Testis (tissue), 2 donors: ENCODE measurements at regions not wholly inside any gene's neighbourhood (a gene's known extent, or its start where the extent isn't known, plus 50 kb on each side); places are given as distances from the start of the nearest gene placed in this dataset.
"Not testable (repeated sequence)": the region's sequence is repeated elsewhere in the genome, so short reads cannot be mapped to it uniquely, and the experiment has no call there.

Experiments used
- DNase-seq: peaks from one replicate; pipeline ENCODE4 v3.0.0-alpha.2; 2019
- H3K27ac ChIP-seq, 2 donors: fragments of 200-600 bp; sonication (generic); one replicate each; pipeline ENCODE4 v1.5.1; 2019
- H3K27me3 ChIP-seq: fragments of 200-600 bp; sonication (generic); one replicate; pipeline ENCODE4 v1.5.1; 2019
- H3K36me3 ChIP-seq: fragments of 200-600 bp; sonication (generic); one replicate; pipeline ENCODE4 v1.5.1; 2017; ENCODE audit warnings: low read depth; ENCODE audit errors: missing control alignments
- H3K4me1 ChIP-seq: fragments of 200-600 bp; sonication (generic); one replicate; pipeline ENCODE4 v1.5.1; 2019
- H3K4me3 ChIP-seq, 2 donors: fragments of 200-600 bp; sonication (generic); one replicate each; pipeline ENCODE4 v1.5.1; 2017 to 2019
- H3K9me3 ChIP-seq: fragments of 200-600 bp; sonication (generic); one replicate; pipeline ENCODE4 v1.5.1; 2017
- POLR2A ChIP-seq: fragments of 450-650 bp; IDR thresholded peaks from one replicate; pipeline ENCODE4 v1.6.1; 2017; ENCODE audit warnings: antibody characterized with exemption, mild to moderate bottlenecking, moderate library complexity
- WGBS, 2 donors: methylation state at CpG; one replicate each; pipeline ENCODE4 v1.1.5; 2018; 5-methylcytosine and 5-hydroxymethylcytosine counted together
- intact Hi-C: fragments of 100-400 bp; cut with DNase I; formaldehyde crosslinking; loops from one replicate; pipeline ENCODE4 v1.15.1; 2023; ENCODE audit warnings: low total_unique reads
- TF ChIP-seq, protein P1 (sequence below), 3 experiments: fragments of 450-650 bp in 2 of 3; fragments of 200-600 bp in 1 of 3; sonication (generic) in 1 of 3; IDR thresholded peaks; one replicate each; pipeline ENCODE4 v1.5.1; 2016 to 2019; ENCODE audit warnings: antibody characterized with exemption in 3 of 3, mild to moderate bottlenecking in 2 of 3, moderate library complexity in 1 of 3

DNA sequence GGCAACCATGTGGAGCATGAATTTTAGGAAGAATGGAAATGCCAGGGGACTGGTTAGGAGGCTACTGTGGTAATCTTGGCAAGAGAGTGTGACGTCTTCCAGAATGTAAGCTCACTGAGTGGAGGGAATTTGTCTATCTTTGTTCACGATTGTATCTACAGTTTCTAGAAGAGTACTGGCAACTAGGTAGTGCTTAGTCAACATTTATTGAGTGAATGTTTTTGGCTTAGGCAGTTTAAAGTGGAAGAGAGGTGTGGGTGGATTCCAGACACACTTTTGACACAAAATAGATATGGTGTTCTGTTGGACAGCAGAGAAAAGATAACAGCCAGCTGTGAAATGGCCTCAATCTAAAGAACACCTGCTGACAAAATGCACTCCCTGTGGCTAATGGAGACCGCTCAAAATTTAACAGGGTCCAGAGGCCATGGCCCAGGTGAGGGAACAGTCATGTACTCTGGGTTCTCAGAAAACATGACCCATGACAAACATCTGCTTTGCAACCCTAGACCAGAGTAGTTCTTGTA, 139.3 kb downstream of the GPX5 start:
- no peaks in the 10 kb centered on the region for H3K36me3 ChIP-seq
- H3K27ac ChIP-seq = no peak overlapping the region
- H3K27me3 ChIP-seq = no peaks in the 10 kb centered on the region
- 63 to 71% methylated on average over 3 of the region's 3 CpGs for WGBS, 2 donors
- H3K9me3 ChIP-seq = no peaks in the 10 kb centered on the region
- H3K4me1 ChIP-seq = no peaks in the 10 kb centered on the region
- peak overlapping the region in 1 of 2 donors; percentile 21 for H3K4me3 ChIP-seq
- TF ChIP-seq POLR2A = no peak
- DNase-seq = no peak
- intact Hi-C loops = no loop called here

DNA sequence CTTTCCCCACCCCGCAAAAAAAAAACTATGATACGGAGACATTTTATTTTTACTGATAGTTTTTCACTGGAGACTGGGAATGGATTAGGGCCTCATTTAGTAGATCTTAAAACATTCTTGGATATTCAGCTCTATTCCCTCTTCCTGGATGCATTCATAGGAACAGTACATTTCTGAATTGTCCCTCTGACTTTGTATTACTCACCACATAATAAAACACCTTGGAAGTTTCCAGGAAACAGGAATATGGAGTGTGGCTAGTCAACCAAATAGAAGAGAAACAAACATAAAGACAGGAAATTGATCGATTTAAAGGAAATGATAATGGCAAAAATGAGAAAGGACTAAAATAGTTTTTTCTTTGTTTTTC, 147.7 kb downstream of the GPX5 start:
- no peak for DNase-seq
- no peaks in the 10 kb centered on the region for H3K9me3 ChIP-seq
- intact Hi-C loops = no loop called here
- TF ChIP-seq, protein P1, sequence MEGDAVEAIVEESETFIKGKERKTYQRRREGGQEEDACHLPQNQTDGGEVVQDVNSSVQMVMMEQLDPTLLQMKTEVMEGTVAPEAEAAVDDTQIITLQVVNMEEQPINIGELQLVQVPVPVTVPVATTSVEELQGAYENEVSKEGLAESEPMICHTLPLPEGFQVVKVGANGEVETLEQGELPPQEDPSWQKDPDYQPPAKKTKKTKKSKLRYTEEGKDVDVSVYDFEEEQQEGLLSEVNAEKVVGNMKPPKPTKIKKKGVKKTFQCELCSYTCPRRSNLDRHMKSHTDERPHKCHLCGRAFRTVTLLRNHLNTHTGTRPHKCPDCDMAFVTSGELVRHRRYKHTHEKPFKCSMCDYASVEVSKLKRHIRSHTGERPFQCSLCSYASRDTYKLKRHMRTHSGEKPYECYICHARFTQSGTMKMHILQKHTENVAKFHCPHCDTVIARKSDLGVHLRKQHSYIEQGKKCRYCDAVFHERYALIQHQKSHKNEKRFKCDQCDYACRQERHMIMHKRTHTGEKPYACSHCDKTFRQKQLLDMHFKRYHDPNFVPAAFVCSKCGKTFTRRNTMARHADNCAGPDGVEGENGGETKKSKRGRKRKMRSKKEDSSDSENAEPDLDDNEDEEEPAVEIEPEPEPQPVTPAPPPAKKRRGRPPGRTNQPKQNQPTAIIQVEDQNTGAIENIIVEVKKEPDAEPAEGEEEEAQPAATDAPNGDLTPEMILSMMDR (IDR thresholded peaks at IDR 0.05) = no peak
- H3K27me3 ChIP-seq = no peaks in the 10 kb centered on the region
- H3K4me3 ChIP-seq = no peak overlapping the region
- no peaks in the 10 kb centered on the region for H3K4me1 ChIP-seq
- 33 to 47% methylated on average over 3 of the region's 3 CpGs for WGBS, 2 donors
- no peaks in the 10 kb centered on the region for H3K36me3 ChIP-seq
- no peak overlapping the region for H3K27ac ChIP-seq

GRCh38 chr6:28673787-28674671, 148.3 kb downstream of the GPX5 start:
- peak overlapping the region; percentile 15 to 43 for H3K4me3 ChIP-seq
- TF ChIP-seq POLR2A = no peak
- TF ChIP-seq, protein P1 (IDR thresholded peaks at IDR 0.05) = no peak
- DNase-seq = peak; percentile 63
- H3K4me1 ChIP-seq = no peaks in the 10 kb centered on the region
- no peaks in the 10 kb centered on the region for H3K36me3 ChIP-seq
- no peaks in the 10 kb centered on the region for H3K27me3 ChIP-seq
- 2 to 3% methylated on average over 44 of the region's 44 CpGs for WGBS, 2 donors
- H3K9me3 ChIP-seq = no peaks in the 10 kb centered on the region
- no peak overlapping the region for H3K27ac ChIP-seq
- intact Hi-C loops = no loop called here

DNA sequence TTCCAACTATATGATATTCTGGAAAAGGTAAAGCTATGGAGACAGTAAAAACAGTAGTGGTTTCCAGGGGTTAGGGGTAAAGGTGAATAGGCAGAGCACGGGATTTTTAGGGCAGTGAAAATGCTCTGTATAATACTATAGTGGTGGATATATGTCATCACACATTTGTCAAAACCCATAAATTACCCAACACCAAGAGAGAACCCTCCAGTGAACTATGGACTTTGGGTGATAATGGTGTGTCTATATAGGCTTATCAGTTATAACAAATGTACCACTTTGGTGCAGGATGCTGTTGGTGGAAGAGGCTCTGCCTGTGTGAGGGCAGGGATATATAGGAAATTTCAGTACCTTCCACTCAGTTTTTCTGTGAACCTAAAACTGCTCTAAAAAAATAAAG, 149.9 kb downstream of the GPX5 start:
- no peaks in the 10 kb centered on the region for H3K36me3 ChIP-seq
- H3K27ac ChIP-seq = no peak overlapping the region
- intact Hi-C loops = no loop called here
- no peak overlapping the region for H3K4me3 ChIP-seq
- H3K27me3 ChIP-seq = no peaks in the 10 kb centered on the region
- no peaks in the 10 kb centered on the region for H3K9me3 ChIP-seq
- 50 to 57% methylated on average over 1 of the region's 1 CpG for WGBS, 2 donors
- H3K4me1 ChIP-seq = no peaks in the 10 kb centered on the region
- DNase-seq = no peak
- TF ChIP-seq POLR2A = no peak
- TF ChIP-seq, protein P1 (IDR thresholded peaks at IDR 0.05) = no peak

DNA sequence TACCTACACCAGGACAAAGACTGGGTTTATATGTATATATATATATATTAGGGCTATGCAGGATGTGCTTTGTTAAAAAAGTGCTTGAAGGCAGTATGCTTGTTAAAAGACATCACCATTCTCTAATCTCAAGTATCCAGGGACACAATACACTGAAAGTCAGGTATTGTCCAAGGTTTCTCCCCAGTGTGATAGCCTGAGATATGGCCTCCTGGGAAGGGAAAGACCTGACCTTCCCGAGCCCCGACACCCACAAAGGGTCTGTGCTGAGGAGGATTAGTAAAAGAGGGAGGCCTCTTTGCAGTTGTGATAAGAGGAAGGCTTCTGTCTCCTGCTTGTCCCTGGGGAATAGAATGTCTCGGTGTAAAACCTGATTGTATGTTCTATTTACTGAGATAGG, 156.9 kb downstream of the GPX5 start:
- intact Hi-C loops = no loop called here
- H3K9me3 ChIP-seq = no peaks in the 10 kb centered on the region
- WGBS, 2 donors = 23 to 42% methylated on average over 3 of the region's 3 CpGs
- DNase-seq = no peak
- TF ChIP-seq POLR2A = no peak
- TF ChIP-seq, protein P1 (IDR thresholded peaks at IDR 0.05) = no peak
- no peaks in the 10 kb centered on the region for H3K36me3 ChIP-seq
- no peak overlapping the region for H3K27ac ChIP-seq
- no peaks in the 10 kb centered on the region for H3K4me1 ChIP-seq
- H3K4me3 ChIP-seq = no peak overlapping the region
- H3K27me3 ChIP-seq = no peaks in the 10 kb centered on the region

DNA sequence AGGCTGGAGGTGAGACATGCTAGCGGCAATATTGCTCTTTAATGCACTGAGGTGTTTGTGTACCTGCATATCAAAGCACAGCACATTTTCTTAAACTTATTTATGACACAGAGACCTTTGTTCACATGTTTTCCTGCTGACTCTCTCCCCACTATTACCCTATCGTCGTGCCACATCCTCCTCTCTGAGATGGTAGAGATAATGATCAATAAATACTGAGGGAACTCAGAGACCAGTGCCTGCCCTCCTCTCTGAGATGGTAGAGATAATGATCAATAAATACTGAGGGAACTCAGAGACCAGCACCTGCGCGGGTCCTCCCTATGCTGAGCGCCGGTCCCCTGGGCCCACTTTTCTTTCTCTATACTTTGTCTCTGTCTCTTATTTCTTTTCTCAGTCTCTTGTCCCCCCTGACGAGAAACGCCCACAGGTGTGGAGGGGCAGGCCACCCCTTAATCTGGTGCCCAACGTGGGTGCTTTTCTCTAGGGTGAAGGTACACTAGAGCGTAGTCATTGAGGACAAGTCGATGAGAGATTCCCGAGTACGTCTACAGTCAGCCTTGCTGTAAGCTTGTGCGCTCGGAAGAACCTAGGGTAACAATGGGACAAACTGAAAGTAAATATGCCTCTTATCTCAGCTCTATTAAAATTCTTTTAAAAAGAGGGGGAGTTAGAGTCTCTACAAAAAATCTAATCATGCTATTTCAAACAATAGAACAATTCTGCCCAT, 157.4 kb downstream of the GPX5 start:
- intact Hi-C loops, H3K4me3 ChIP-seq, H3K27ac ChIP-seq, DNase-seq, H3K27me3 ChIP-seq, H3K36me3 ChIP-seq, H3K4me1 ChIP-seq, H3K9me3 ChIP-seq: not testable (repeated sequence)
- WGBS, 2 donors = 41 to 50% methylated on average over 16 of the region's 16 CpGs
